SU-DHL-6 (cell line): ENCODE measurements at regions not wholly inside any gene's neighbourhood (a gene's known extent, or its start where the extent isn't known, plus 50 kb on each side); places are given as distances from the start of the nearest gene placed in this dataset.

Experiments used
- CTCF ChIP-seq: fragments of 200-600 bp; sonication (generic); IDR thresholded peaks from one replicate; pipeline ENCODE4 v1.5.1; 2017; ENCODE audit warnings: antibody characterized with exemption, mild to moderate bottlenecking, low read length, moderate library complexity; ENCODE audit not compliant: insufficient read depth, poor library complexity, severe bottlenecking
- EZH2phosphoT487 ChIP-seq: fragments of 200-600 bp; sonication (generic), shearing (Covaris generic); conservative IDR thresholded peaks from 2 replicates; pipeline ENCODE4 v1.6.1; 2018; ENCODE audit warnings: mild to moderate bottlenecking, antibody characterized with exemption, low read length, moderate library complexity, mixed read lengths

- TF ChIP-seq CTCF (no peak), EZH2phosphoT487 (no peak)
Measured at GRCh38 chr2:105554235-105554634, 155.4 kb upstream of the FHL2 start.
